GM19025 (cell line): ENCODE measurements at regions not wholly inside any gene's neighbourhood (a gene's known extent, or its start where the extent isn't known, plus 50 kb on each side); places are given as distances from the start of the nearest gene placed in this dataset.

Source experiments
- ATAC-seq: cut with Tn5 transposase; IDR thresholded peaks from one replicate; pipeline ENCODE4 v1.9.1; 2021; ENCODE audit warnings: mild to moderate bottlenecking, low read depth, moderate library complexity; ENCODE audit not compliant: unreplicated experiment

DNA sequence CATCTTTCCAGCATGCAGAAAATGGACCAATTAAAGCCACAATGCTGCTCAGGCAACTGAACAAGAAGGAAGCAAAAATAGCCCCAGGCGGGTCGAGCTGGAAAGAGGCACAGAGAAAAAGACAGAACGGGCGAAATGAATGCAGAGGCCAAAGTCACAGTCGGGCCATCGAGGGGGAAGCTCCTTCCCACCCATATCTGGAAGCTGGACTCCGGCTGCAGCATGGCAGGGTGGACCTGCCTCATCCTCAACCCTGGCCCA lies 58.6 kb upstream of the PRDM11 start:
- ATAC-seq: no peak

DNA sequence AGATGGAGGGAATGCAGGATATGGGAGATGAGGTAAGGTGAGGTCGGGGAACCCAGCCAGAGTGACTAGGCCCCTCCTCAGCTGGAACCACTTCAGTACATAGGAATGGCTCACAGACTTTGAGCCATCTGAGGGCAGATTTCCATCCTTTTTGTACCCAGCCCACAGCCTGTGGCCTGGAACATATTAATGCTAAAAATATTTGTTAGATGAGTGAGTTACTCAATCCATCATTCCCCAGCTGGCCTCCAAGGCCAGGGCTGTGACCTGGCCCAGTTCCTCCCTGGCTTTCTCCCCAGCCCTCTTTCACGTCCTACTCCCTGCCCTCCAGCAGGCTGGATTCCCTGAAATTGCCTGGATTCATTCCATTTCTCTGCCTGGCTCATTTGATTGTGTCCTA lies 57.2 kb upstream of the PRDM11 start:
- ATAC-seq: no peak

DNA sequence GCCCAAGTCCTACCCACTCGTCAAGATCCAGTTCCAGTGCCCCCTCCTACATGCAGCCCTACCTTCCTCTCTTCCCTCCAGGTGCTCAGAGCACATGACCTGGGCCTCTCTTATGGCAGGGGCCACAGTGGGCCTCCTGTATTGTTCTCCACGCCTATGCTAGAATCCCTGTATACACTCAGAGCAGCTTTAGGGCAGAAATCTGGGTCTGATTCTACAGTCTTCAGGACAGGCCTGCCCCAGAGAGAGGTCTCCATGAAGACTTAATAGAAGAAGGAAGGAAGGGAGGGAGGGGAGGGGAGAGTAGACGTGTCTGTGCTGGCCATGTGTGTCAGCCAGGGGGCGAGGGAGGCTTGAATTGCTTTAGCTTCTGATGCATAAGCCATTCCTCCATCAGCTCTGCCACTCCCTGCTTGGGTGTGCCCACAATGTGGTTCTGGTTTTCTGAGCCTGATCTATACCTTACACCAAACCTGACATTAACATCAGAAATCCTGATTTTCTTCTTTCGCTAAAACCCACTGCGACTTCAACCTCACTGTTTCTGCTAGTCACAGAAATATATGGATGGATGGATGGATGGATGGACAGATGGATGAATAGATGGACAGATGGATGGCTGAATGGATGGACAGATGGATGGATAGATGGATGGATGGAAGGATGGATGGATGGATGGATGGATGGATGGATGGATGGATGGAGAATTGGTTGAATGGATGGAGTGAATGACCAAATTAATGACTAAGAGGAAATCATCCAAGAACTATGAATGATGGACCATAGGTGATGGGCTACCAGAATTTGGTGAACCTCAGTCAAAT lies 56.6 kb upstream of the PRDM11 start:
- no peak for ATAC-seq

DNA sequence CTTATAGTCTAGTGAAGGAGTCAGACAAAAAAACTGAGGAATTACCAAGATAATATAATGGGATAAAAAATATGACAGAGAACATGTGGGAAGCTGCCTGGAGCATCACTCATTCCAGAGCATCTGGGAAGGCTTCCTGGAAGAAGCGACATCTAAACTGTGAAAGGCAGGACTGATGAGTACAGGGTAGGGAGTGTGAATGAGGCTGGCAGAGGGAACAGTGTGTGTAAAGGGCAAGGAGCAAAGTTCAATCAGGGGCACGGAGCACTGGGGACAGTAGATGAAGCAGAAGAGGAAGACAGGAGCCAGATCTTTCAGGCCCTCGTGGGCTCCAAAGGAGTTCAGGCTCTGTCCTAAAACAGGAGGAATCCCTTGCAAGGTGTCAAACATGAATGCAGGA lies 55.8 kb upstream of the PRDM11 start:
- ATAC-seq: no peak

DNA sequence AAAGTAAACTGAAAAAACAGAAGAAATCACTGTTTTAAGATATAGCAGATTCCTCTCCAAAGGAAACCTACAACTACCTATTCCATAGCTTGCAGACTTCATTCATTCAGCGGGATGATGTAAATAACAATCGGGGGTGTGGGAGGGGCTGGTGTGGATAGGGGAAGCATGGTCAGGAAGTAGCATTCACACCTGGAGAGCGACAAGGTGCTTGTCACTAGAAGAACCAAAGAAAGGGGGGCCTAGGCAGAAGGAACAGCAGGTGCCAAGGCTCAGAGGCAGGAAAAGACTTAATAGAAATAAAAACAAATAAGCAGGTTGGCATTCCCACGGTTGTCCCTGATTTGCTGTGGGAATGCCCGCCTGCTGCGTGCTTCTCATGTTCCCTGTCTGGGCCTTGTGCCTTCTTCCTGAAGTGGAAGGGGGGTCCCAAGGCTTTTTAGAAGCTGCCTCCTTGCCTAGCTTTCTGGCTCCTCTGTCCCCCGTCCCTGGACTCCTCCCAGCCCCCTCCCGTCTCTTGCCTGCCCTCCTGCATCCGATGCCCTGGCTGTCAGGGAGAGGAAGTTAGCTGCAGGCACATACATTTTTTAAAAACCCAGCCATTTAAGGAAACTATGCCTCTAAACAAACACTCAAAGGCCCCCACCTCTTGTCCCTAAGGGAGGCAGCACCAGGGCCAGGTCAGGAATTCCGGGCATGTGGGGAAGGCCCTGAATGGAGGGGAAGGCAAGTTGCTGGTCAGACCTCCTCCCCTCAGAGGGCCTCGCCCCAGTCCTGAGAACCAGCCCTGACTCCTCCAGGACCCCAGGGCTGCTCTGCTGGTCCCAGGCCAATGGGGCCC lies 54.7 kb upstream of the PRDM11 start:
- ATAC-seq: no peak

DNA sequence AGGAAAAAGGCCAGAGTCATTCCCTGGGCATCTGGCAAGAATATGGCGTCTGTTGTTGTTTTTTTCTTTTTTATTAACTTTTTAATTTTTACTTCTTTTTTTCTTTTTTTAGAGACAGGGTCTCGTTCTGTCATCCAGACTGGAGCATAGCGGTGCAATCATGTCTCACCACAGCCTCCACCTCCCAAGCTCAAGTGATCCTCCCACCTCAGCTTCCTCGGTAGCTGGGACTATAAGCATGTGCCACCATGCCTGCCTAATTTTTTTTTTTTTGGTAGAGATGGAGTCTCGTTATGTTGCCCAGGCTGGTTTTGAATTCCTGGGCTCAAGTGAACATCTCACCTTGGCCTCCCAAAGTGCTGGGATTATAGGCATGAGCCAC lies 54.0 kb upstream of the PRDM11 start:
- no peak for ATAC-seq

DNA sequence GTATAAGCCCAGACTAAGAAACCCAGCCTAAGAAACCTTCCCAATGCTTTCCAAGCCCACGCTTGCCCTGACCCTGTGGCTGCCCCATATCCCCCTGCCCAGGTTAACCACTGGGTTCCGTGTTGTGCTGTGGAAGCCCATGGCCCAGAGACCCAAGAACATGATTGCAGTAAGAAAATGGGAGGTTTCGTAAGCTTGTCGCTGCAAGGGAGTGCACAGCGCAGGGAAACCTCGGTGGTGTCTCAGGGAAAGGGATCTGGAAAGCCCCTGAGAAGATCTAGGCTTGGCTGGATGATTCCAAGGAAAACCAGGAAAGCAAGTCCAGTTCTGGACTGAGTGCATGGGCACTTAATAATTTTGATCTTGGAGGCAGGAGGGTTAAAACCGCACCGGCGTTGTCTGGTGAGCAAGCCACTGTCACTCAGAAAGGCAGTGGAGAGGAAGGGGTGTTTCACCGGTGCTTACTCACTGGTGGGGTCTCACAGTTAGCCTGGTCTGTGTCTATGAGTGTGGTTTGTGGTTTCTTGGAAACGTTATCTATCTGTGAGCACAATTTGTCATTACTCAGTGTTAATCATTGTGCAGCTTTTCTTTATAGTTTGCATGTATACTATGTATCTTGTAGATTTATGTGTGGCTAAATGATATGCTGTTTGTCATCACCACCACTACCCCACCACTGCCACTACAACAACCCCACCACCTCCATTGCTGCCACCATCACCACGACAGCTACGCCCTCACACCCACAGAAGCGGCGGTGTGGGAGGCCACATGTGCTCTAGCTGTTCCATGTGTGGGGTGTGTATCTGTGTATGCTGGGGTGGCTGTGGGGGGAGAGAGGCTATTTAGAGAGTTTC lies 53.3 kb upstream of the PRDM11 start:
- ATAC-seq: no peak

DNA sequence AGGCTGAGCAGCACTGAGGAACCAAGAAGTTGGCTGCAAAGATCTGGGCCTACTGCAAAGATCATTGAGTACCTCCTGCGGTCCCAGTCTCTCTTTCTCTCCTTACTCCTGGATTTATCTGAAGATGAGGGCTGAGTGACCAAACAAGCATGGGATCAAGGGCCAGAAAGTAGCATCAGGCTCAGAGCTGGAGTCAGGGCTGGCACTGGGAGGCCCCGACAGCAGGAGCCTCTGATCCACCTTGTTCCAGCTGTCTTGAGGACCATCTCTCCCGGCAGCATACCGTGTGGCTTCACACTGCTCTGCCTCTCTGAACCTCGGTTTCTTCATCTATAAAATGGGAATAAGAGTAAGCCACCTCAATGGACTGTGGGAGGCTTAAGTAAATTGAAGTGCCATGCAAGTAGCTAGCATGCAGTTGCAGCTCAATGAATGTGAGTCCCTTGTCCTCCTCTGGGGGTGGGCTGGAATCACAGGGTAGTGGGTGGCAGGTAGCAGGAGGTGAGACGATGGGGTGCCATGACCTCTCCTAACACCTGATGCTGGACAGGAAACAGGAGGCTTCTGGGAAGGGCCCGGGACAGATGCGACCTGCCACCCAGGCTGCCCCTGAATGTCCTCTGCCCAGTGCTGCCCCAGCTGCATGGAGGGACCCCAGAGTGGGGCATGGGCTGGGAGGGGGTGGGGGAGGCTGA lies 52.5 kb upstream of the PRDM11 start:
- ATAC-seq: no peak

DNA sequence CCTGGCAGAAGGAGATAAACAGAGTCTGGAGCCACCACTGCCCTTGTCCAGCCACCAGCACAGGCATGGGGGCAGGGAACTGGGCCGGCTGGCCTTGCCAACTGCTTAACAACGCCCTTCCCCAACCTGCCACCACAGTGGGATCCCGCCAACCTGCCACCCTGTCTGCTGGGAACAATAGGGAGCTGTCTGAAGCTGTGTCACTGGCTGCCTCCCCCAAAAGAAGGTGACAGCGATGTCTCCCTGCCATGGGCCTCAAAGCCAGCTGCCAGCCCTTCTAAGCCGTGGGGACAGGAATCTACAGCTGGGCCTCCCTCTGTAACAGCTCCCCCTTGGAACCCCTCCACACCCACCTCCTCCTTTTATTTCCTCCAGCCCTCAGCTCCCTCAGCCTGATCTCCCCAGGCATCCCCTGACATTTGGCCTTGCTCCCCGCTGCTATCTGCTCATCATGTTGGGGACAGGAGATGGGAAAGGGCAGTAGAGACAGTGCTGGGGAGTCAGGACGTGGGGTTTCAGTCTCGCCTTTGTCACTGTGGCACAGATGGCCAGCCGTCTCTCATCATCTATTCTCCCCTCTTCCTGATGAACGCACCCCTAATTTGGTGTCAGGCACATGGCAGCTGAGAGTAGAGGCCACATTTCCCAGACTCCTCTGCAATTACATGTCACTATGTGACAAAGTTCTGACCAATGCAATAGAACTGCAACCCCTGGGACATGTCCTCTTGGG lies 51.3 kb upstream of the PRDM11 start:
- no peak for ATAC-seq

DNA sequence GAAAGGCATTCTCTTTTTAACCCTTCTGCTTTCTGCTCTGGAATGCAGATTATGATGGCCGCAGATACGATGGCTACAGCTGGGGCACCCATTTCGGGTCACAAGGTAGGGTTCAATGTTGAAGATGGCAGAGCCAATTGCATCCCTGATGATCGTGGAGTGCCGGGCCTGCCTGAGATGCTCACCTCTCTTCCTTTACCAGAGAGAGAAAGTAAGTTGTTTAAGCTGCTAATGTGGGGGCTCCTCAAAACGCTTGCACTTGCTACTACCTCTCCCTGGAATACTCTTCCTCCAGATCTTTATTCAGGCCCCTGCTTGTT lies 50.8 kb upstream of the PRDM11 start:
- ATAC-seq: no peak

DNA sequence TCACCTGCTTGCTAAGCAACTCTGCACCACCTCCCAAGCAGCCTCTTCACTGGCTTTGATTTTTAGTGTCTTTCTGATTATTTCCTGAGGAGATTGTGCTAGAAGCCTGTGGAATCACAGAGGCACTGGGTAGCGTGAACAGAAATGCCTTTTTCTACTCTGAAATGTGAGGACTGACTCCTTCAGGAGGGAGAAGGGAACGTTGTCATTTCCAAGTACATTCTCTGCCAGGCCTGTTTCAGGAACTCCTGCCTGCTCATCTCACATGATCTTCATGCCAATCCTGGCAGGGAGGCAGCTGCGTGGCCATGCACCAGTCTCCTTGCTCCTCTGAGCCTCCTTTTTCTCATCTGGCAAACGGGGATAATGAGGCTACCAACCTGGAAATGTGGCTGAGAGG lies 49.8 kb upstream of the PRDM11 start:
- ATAC-seq: no peak
